ENCODE measurements at regions not wholly inside any gene's neighbourhood (a gene's known extent, or its start where the extent isn't known, plus 50 kb on each side); places are given as distances from the start of the nearest gene placed in this dataset.

DNA sequence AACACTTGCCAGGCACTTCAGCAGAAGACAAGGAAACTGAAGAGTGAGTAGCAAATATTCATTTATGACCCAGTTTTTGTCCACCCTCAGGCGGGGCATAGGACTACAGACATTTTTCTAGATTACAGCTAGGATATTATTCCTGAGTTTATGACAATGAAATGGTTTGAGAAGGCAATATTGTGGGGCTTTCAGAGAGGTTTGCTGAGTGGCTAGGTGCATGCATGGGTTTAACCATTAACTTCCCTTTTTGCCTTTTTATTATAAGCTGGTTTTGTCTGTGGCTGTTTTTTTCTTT, 104.0 kb upstream of the BCAT1 start:
- no peak overlapping the region for H3K4me3 Mint-ChIP-seq (ENCODE audit: unreplicated experiment)
- no peaks in the 10 kb centered on the region for H3K9me3 Mint-ChIP-seq (ENCODE audit: unreplicated experiment)
- no peak overlapping the region for H3K27ac Mint-ChIP-seq (ENCODE audit: unreplicated experiment)
- peaks cover 1% of the 10 kb centered on the region for H3K27me3 Mint-ChIP-seq (ENCODE audit: unreplicated experiment)
- DNase-seq (ENCODE audit: low spot score), result no peak
- peaks cover 3% of the 10 kb centered on the region for H3K4me1 Mint-ChIP-seq (ENCODE audit: unreplicated experiment)
- TF ChIP-seq, protein P1, sequence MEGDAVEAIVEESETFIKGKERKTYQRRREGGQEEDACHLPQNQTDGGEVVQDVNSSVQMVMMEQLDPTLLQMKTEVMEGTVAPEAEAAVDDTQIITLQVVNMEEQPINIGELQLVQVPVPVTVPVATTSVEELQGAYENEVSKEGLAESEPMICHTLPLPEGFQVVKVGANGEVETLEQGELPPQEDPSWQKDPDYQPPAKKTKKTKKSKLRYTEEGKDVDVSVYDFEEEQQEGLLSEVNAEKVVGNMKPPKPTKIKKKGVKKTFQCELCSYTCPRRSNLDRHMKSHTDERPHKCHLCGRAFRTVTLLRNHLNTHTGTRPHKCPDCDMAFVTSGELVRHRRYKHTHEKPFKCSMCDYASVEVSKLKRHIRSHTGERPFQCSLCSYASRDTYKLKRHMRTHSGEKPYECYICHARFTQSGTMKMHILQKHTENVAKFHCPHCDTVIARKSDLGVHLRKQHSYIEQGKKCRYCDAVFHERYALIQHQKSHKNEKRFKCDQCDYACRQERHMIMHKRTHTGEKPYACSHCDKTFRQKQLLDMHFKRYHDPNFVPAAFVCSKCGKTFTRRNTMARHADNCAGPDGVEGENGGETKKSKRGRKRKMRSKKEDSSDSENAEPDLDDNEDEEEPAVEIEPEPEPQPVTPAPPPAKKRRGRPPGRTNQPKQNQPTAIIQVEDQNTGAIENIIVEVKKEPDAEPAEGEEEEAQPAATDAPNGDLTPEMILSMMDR (IDR thresholded peaks at IDR 0.05; ENCODE audit: unreplicated experiment), result no peak
- H3K36me3 Mint-ChIP-seq (ENCODE audit: low read depth, unreplicated experiment), result no peaks in the 10 kb centered on the region

DNA sequence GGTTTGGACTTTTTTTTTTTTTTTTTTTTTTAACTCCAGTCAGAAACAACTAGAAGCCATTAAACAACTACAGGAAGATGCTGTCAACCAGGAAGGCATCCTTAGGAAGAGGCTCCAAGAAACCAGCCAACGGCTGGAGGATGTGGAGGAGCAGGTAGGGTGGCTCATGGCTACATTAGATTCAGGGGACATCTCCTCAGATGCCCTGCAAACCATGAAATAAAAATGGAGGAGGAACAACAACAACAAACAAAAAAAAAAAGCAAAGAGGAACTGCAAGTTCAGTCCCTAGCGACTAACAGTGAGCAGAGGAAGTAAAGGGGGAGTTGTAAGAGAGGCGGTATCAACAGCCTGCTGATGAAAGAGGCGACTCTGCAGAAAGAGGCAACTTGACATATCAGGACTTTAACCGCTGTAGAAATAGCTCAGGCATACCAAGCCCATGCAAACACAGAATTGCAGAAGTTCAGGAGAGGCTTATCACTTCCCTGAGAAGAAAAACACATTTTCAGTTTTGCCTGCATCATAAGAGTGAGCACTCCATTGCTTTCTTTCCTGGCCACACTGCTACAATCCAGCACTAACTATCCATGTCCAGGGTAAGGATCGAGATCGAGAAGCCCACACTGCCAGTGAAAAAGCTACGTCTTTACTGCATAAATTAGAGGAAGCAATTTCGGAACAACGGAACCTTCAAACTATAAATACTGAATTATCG, 103.5 kb upstream of the BCAT1 start:
- H3K27ac Mint-ChIP-seq (ENCODE audit: unreplicated experiment), result no peak overlapping the region
- TF ChIP-seq, protein P1 (IDR thresholded peaks at IDR 0.05; ENCODE audit: unreplicated experiment), result no peak
- no peak for DNase-seq (ENCODE audit: low spot score)
- H3K4me1 Mint-ChIP-seq (ENCODE audit: unreplicated experiment), result peaks cover 3% of the 10 kb centered on the region
- H3K36me3 Mint-ChIP-seq (ENCODE audit: low read depth, unreplicated experiment), result no peaks in the 10 kb centered on the region
- no peaks in the 10 kb centered on the region for H3K9me3 Mint-ChIP-seq (ENCODE audit: unreplicated experiment)
- no peak overlapping the region for H3K4me3 Mint-ChIP-seq (ENCODE audit: unreplicated experiment)
- H3K27me3 Mint-ChIP-seq (ENCODE audit: unreplicated experiment), result peaks cover 1% of the 10 kb centered on the region

DNA sequence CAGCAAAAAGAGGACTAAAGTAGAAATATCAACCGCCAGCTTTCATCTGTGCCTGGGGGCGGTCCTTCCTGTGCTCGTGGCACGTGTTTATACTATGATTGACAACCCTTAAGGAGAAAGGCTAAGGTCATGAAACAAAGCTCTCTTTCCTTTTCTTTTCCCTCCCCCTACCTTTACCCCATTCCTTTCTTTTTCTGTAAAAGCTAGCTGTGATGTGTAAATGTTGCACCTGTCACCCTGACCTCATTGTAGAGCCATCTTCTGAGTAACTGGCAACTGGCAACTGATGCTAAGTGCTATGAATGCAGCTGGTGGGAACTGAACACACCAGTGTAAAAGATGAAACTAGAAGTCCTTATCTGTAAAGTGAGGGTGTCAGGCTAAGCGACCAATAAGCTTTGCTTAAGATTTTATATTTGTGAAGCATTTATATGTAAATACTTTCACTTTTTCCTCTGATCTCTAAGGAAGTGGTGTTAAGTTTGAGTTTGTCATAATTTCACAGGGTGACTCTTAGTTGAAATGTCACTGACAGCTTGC, 102.8 kb upstream of the BCAT1 start:
- no peak overlapping the region for H3K27ac Mint-ChIP-seq (ENCODE audit: unreplicated experiment)

DNA sequence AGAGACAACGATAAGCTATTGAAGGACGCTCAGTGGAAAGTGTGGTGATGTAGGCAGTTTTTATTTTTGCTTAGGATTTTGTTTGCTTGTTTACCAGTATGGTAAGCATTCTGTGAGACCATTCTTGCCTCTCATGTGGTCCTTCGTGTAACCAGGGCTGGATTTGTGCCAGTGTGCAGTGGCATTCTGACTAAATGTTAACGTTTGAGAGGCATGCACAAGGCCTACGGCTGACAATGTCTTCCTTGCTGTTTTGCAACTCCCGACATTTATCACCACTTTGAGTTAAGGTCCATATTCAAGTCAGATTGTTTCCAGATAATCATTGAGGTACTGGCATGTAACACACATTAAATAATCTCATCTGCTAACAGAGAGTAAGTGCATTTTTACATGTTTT, 102.3 kb upstream of the BCAT1 start:
- Mint-ChIP-seq H3K4me1 (ENCODE audit: unreplicated experiment) (peaks cover 3% of the 10 kb centered on the region), H3K27me3 (ENCODE audit: unreplicated experiment) (peaks cover 1% of the 10 kb centered on the region), H3K36me3 (ENCODE audit: low read depth, unreplicated experiment) (no peaks in the 10 kb centered on the region), H3K4me3 (ENCODE audit: unreplicated experiment) (no peak overlapping the region), H3K27ac (ENCODE audit: unreplicated experiment) (no peak overlapping the region), H3K9me3 (ENCODE audit: unreplicated experiment) (no peaks in the 10 kb centered on the region)
- DNase-seq (ENCODE audit: low spot score), result no peak
- TF ChIP-seq, protein P1 (IDR thresholded peaks at IDR 0.05; ENCODE audit: unreplicated experiment), result no peak

More for the DNA sequence above, 102.8 kb upstream of the BCAT1 start:
- Mint-ChIP-seq H3K9me3 (ENCODE audit: unreplicated experiment) (no peaks in the 10 kb centered on the region), H3K4me1 (ENCODE audit: unreplicated experiment) (peaks cover 3% of the 10 kb centered on the region), H3K4me3 (ENCODE audit: unreplicated experiment) (no peak overlapping the region), H3K36me3 (ENCODE audit: low read depth, unreplicated experiment) (no peaks in the 10 kb centered on the region), H3K27me3 (ENCODE audit: unreplicated experiment) (peaks cover 1% of the 10 kb centered on the region)
- no peak for DNase-seq (ENCODE audit: low spot score)
- TF ChIP-seq, protein P1 (IDR thresholded peaks at IDR 0.05; ENCODE audit: unreplicated experiment), result no peak

DNA sequence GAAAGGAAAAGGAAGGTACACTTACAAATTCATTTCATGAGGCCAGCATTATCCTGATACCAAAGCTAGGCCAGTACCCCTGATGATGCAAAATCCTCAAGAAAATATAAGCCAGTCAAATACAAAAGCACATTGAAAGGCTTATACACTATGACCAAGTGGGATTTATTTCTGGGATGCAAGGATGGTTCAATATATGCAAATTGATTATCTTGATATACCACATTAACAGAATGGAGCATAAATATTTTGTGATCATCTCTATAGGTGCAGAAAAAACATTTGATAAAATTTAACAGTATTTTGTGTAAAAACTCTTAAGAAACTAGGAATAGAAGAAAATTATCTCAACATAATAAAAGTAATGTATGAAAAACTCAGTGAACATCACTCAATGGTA, 97.0 kb upstream of the BCAT1 start:
- Mint-ChIP-seq H3K27ac (ENCODE audit: unreplicated experiment) (no peak overlapping the region), H3K27me3 (ENCODE audit: unreplicated experiment) (peaks cover 1% of the 10 kb centered on the region), H3K4me3 (ENCODE audit: unreplicated experiment) (no peak overlapping the region), H3K4me1 (ENCODE audit: unreplicated experiment) (peaks cover 4% of the 10 kb centered on the region), H3K9me3 (ENCODE audit: unreplicated experiment) (no peaks in the 10 kb centered on the region), H3K36me3 (ENCODE audit: low read depth, unreplicated experiment) (no peaks in the 10 kb centered on the region)
- TF ChIP-seq, protein P1 (IDR thresholded peaks at IDR 0.05; ENCODE audit: unreplicated experiment), result no peak
- no peak for DNase-seq (ENCODE audit: low spot score)

All from endothelial cell (in vitro differentiated cells).